SK-N-SH (cell line): ENCODE measurements at regions not wholly inside any gene's neighbourhood (a gene's known extent, or its start where the extent isn't known, plus 50 kb on each side); places are given as distances from the start of the nearest gene placed in this dataset.

ENCODE experiments used
- CTCF ChIA-PET: fragments of 300-600, 350-600 bp; formaldehyde crosslinking; extraction: SDS; loops from one replicate; lab custom pipeline; 2021; lab: Yijun Ruan, JAX
- POLR2A ChIA-PET: fragments of 350-600 bp; sonication (Branson Sonifier 250); formaldehyde crosslinking; extraction: SDS; loops from one replicate; lab custom pipeline; 2020; ENCODE audit warnings: antibody characterized with exemption, inconsistent platforms; lab: Yijun Ruan, JAX
- DNase-seq: peaks from one replicate; pipeline ENCODE4 v3.0.0; 2012
- H2AFZ ChIP-seq: fragments of 200-600 bp; sonication (generic); 2 replicates; pipeline ENCODE4 v1.8.1; 2016; ENCODE audit warnings: antibody characterized with exemption, mild to moderate bottlenecking, low read depth
- H3F3A ChIP-seq: fragments of 200-600 bp; sonication (generic); replicated peaks from 2 replicates; pipeline ENCODE3; 2016; ENCODE audit warnings: antibody characterized with exemption, mild to moderate bottlenecking; ENCODE audit not compliant: insufficient read depth
- H3K27ac ChIP-seq, 2 experiments: fragments of 200-500 bp in 1 of 2; fragments of 200-600 bp in 1 of 2; sonication (Bioruptor generic) in 1 of 2; sonication (generic), shearing (Covaris generic) in 1 of 2; 2 replicates each; pipeline versions ENCODE4 v1.5.1 to v1.6.1; 2014 to 2016; ENCODE audit warnings: low read depth in 2 of 2, inconsistent platforms in 1 of 2, low read length in 1 of 2, mild to moderate bottlenecking in 1 of 2, mixed read lengths in 1 of 2
- H3K27me3 ChIP-seq: fragments of 200-600 bp; sonication (generic), shearing (Covaris generic); 2 replicates; pipeline ENCODE4 v1.6.1; 2016; ENCODE audit warnings: mixed run types; ENCODE audit not compliant: insufficient read depth
- H3K36me3 ChIP-seq, 2 experiments: fragments of 200-500 bp in 1 of 2; fragments of 200-600 bp in 1 of 2; sonication (Bioruptor generic) in 1 of 2; sonication (generic) in 1 of 2; replicated peaks in 1 of 2; 2 replicates each; pipeline versions ENCODE3 to v1.5.1; 2014 to 2016; ENCODE audit warnings: low read length in 1 of 2, mild to moderate bottlenecking in 1 of 2; ENCODE audit not compliant: insufficient read depth in 2 of 2, control insufficient read depth in 1 of 2
- H3K4me1 ChIP-seq, 2 experiments: fragments of 200-500 bp in 1 of 2; fragments of 200-600 bp in 1 of 2; sonication (Bioruptor generic) in 1 of 2; sonication (generic), shearing (Covaris generic) in 1 of 2; 2 replicates each; pipeline versions ENCODE4 v1.5.1 to v1.6.1; 2014 to 2016; ENCODE audit warnings: low read depth in 1 of 2, low read length in 1 of 2, mixed run types in 1 of 2; ENCODE audit not compliant: insufficient read depth in 2 of 2, control insufficient read depth in 1 of 2
- H3K4me2 ChIP-seq: fragments of 200-600 bp; sonication (generic), shearing (Covaris generic); 2 replicates; pipeline ENCODE4 v1.6.1; 2017; ENCODE audit warnings: mixed run types
- H3K4me3 ChIP-seq, 2 experiments: fragments of 200-500 bp in 1 of 2; fragments of 200-600 bp in 1 of 2; sonication (Bioruptor generic) in 1 of 2; sonication (generic), shearing (Covaris generic) in 1 of 2; 2 replicates each; pipeline versions ENCODE4 v1.5.1 to v1.8.1; 2014 to 2016; ENCODE audit warnings: low read depth in 2 of 2, inconsistent platforms in 1 of 2, low read length in 1 of 2, mild to moderate bottlenecking in 1 of 2, mixed read lengths in 1 of 2, moderate library complexity in 1 of 2
- H3K79me2 ChIP-seq: fragments of 200-600 bp; sonication (generic); 2 replicates; pipeline ENCODE4 v1.8.1; 2017; ENCODE audit warnings: mild to moderate bottlenecking; ENCODE audit not compliant: insufficient read depth
- H3K9ac ChIP-seq: fragments of 200-600 bp; sonication (generic); 2 replicates; pipeline ENCODE4 v1.6.1; 2017; ENCODE audit warnings: mixed run types
- H3K9me2 ChIP-seq: fragments of 200-600 bp; sonication (generic); 2 replicates; pipeline ENCODE4 v1.6.1; 2017; ENCODE audit warnings: mixed run types
- H3K9me3 ChIP-seq: fragments of 200-600 bp; sonication (generic); 2 replicates; pipeline ENCODE4 v1.6.1; 2017; ENCODE audit warnings: mixed run types, mild to moderate bottlenecking, moderate library complexity
- H4K20me1 ChIP-seq: fragments of 200-600 bp; sonication (generic); 2 replicates; pipeline ENCODE4 v1.6.1; 2017; ENCODE audit warnings: mild to moderate bottlenecking, mixed run types; ENCODE audit not compliant: insufficient read depth
- CHD2 ChIP-seq: fragments of 150-350 bp; IDR thresholded peaks from 2 replicates; pipeline ENCODE4 v1.6.1; 2018; ENCODE audit warnings: low read length; ENCODE audit not compliant: partially characterized antibody
- CTCF ChIP-seq: fragments of 200-600 bp; sonication (generic); IDR thresholded peaks from 2 replicates; pipeline ENCODE4 v1.6.1; 2017; ENCODE audit warnings: antibody characterized with exemption, mild to moderate bottlenecking, moderate library complexity
- EP300 ChIP-seq, 2 experiments: IDR thresholded peaks; 2 replicates each; pipeline versions ENCODE4 v1.4.0 to v1.6.1; 2012; ENCODE audit warnings: borderline replicate concordance in 1 of 2, low read depth in 1 of 2, low read length in 1 of 2
- EZH2phosphoT487 ChIP-seq: fragments of 200-600 bp; sonication (generic); IDR thresholded peaks from 2 replicates; pipeline ENCODE4 v1.6.1; 2017; ENCODE audit warnings: low read depth, mixed run types, mild to moderate bottlenecking, antibody characterized with exemption, moderate library complexity, borderline replicate concordance
- FOSL2 ChIP-seq: IDR thresholded peaks from 2 replicates; pipeline ENCODE4 v1.4.0; 2012; ENCODE audit warnings: low read depth, mild to moderate bottlenecking, moderate library complexity, borderline replicate concordance
- FOXJ3 ChIP-seq: sonication (generic); formaldehyde crosslinking; IDR thresholded peaks from 2 replicates; pipeline ENCODE4 v1.5.1; 2020; ENCODE audit warnings: mild to moderate bottlenecking, missing genetic modification reagents
- GATA2 ChIP-seq: sonication (generic); formaldehyde crosslinking; IDR thresholded peaks from 2 replicates; pipeline ENCODE4 v1.5.0; 2020; ENCODE audit warnings: mild to moderate bottlenecking, missing genetic modification reagents
- IRF3 ChIP-seq: fragments of 150-350 bp; IDR thresholded peaks from 2 replicates; pipeline ENCODE4 v1.6.1; 2016; ENCODE audit warnings: mild to moderate bottlenecking, low read depth, low read length
- JUND ChIP-seq: IDR thresholded peaks from 2 replicates; pipeline ENCODE4 v1.4.0; 2012
- MEF2A ChIP-seq: IDR thresholded peaks from 2 replicates; pipeline ENCODE4 v1.4.0; 2012; ENCODE audit warnings: low read depth, borderline replicate concordance
- MXI1 ChIP-seq: IDR thresholded peaks from 2 replicates; pipeline ENCODE4 v1.6.1; 2012; ENCODE audit warnings: mild to moderate bottlenecking, low read depth, low read length, improper control_type of control experiment
- NRF1 ChIP-seq: IDR thresholded peaks from 2 replicates; pipeline ENCODE4 v1.6.1; 2012; ENCODE audit warnings: low read depth, mild to moderate bottlenecking, low read length
- POLR2AphosphoS5 ChIP-seq: IDR thresholded peaks from 2 replicates; pipeline ENCODE4 v1.6.1; 2012; ENCODE audit warnings: low read depth, low read length
- RAD21 ChIP-seq: IDR thresholded peaks from 2 replicates; pipeline ENCODE4 v1.6.1; 2012; ENCODE audit warnings: mild to moderate bottlenecking, low read length
- RCOR1 ChIP-seq: fragments of 150-350 bp; IDR thresholded peaks from 2 replicates; pipeline ENCODE4 v1.6.1; 2017; ENCODE audit warnings: antibody characterized with exemption, low read length
- RXRA ChIP-seq: IDR thresholded peaks from 2 replicates; pipeline ENCODE4 v1.4.0; 2012; ENCODE audit warnings: low read depth, mild to moderate bottlenecking, borderline replicate concordance
- SMC3 ChIP-seq: IDR thresholded peaks from 2 replicates; pipeline ENCODE4 v1.6.1; 2012; ENCODE audit warnings: low read depth, low read length, improper control_type of control experiment
- TAF1 ChIP-seq: IDR thresholded peaks from 2 replicates; pipeline ENCODE4 v1.6.1; 2012; ENCODE audit warnings: low read depth, mild to moderate bottlenecking, low read length, moderate library complexity, borderline replicate concordance
- TEAD4 ChIP-seq: IDR thresholded peaks from 2 replicates; pipeline ENCODE4 v1.4.0; 2012; ENCODE audit warnings: mild to moderate bottlenecking, borderline replicate concordance; ENCODE audit not compliant: insufficient read depth
- YY1 ChIP-seq: IDR thresholded peaks from 2 replicates; pipeline ENCODE4 v1.4.0; 2012; ENCODE audit warnings: low read depth, mild to moderate bottlenecking
- WGBS: methylation state at CpG from one replicate; pipeline ENCODE4 v1.1.6; 2017; ENCODE audit warnings: low lambda C conversion rate; 5-methylcytosine and 5-hydroxymethylcytosine counted together
- TF ChIP-seq, protein P1 (sequence below): IDR thresholded peaks from 2 replicates; pipeline ENCODE4; 2012

DNA sequence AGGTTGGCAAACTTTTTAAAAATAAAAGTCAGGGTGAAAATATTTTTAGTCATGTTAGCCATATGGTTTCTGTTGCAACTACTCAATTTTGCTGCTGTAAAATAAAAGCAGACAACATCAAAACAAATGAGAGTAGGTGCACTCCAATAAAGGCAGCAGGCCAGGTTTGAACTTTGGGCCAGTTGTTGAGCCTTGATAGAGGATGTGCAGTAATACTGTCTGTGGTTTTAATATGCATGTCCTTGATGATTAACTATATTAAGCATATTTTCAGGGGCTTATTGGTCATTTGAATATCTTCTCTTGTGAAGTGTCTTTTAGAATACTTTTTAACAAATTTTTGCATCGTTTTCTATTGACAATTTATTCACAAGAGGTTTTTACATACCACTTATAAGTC, 1399.9 kb upstream of the B3GALT2 start:
- Histone ChIP-seq H3F3A (no peaks in the 10 kb centered on the region), H3K36me3 (peaks cover 0 to 4% of the 10 kb centered on the region in 2 experiments), H3K4me1 (no peaks in the 10 kb centered on the region; a peak in 1 of 4 replicates), H3K9ac (no peak overlapping the region), H3K79me2 (no peaks in the 10 kb centered on the region), H3K9me2 (no peaks in the 10 kb centered on the region), H3K27me3 (no peaks in the 10 kb centered on the region), H3K4me2 (no peak overlapping the region), H3K27ac (no peak overlapping the region), H3K9me3 (no peaks in the 10 kb centered on the region; the same call in 1 of the 2 replicates), H4K20me1 (no peaks in the 10 kb centered on the region), H2AFZ (no peak overlapping the region), H3K4me3 (no peak overlapping the region)
- POLR2A ChIA-PET = no interaction called here
- WGBS = 2% methylated on average over 1 of the region's 1 CpG
- TF ChIP-seq YY1 (no peak), RXRA (no peak), TAF1 (no peak), RCOR1 (no peak), EP300 (IDR thresholded peaks at IDR 0.05; ENCODE audit: borderline replicate concordance in 1 of 2, low read depth in 1 of 2, low read length in 1 of 2) (no peak)
- DNase-seq = no peak
- CTCF ChIA-PET = no interaction called here

DNA sequence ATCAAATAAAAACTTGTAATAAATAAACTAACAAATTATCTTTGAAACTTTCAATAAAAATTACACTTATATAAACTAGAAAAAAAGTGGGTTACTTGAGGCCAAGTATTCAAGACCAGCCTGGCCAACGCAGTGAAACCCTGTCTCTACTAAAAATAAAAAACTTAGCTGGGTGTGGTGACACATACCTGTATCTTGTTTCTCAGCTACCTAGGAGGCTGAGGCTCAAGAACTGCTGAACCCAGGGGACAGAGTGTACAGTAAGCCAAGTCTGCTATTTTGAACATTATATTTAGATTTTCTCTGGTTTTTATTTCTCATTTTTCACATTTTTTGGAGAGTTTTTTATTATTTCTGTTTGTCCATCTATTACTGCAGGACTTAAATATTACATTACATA, 1397.6 kb upstream of the B3GALT2 start:
- POLR2A ChIA-PET = no interaction called here
- Histone ChIP-seq H3K9ac (no peak overlapping the region), H3K4me2 (no peak overlapping the region), H2AFZ (no peak overlapping the region), H3K9me3 (0 out of 2 replicates have a peak, but pooled peaks cover 1% of the 10 kb centered on the region), H3K4me1 (no peaks in the 10 kb centered on the region; a peak in 1 of 4 replicates), H3K27ac (no peak overlapping the region), H3K79me2 (no peaks in the 10 kb centered on the region), H3K4me3 (no peak overlapping the region), H4K20me1 (no peaks in the 10 kb centered on the region), H3F3A (no peaks in the 10 kb centered on the region), H3K9me2 (no peaks in the 10 kb centered on the region), H3K36me3 (peaks cover 0 to 4% of the 10 kb centered on the region in 2 experiments), H3K27me3 (no peaks in the 10 kb centered on the region)
- DNase-seq = no peak
- WGBS = 19% methylated on average over 1 of the region's 1 CpG
- CTCF ChIA-PET = no interaction called here
- no peak for TF ChIP-seq GATA2 (CRISPR knock-in tag)
- no peak for TF ChIP-seq FOXJ3
- TF ChIP-seq CHD2 = no peak
- TF ChIP-seq IRF3 = no peak
- no peak for TF ChIP-seq FOSL2
- TF ChIP-seq SMC3 = no peak
- no peak for TF ChIP-seq TAF1
- TF ChIP-seq CTCF = no peak
- no peak for TF ChIP-seq POLR2AphosphoS5
- no peak for TF ChIP-seq TEAD4
- TF ChIP-seq RCOR1 = no peak
- no peak for TF ChIP-seq YY1
- no peak for TF ChIP-seq EZH2phosphoT487
- TF ChIP-seq, protein P1, sequence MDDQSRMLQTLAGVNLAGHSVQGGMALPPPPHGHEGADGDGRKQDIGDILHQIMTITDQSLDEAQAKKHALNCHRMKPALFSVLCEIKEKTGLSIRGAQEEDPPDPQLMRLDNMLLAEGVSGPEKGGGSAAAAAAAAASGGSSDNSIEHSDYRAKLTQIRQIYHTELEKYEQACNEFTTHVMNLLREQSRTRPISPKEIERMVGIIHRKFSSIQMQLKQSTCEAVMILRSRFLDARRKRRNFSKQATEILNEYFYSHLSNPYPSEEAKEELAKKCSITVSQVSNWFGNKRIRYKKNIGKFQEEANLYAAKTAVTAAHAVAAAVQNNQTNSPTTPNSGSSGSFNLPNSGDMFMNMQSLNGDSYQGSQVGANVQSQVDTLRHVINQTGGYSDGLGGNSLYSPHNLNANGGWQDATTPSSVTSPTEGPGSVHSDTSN = no peak
- no peak for TF ChIP-seq JUND
- TF ChIP-seq EP300 (IDR thresholded peaks at IDR 0.05; ENCODE audit: borderline replicate concordance in 1 of 2, low read depth in 1 of 2, low read length in 1 of 2) = no peak
- TF ChIP-seq NRF1 = no peak
- TF ChIP-seq MXI1 = no peak
- no peak for TF ChIP-seq RAD21
- no peak for TF ChIP-seq MEF2A
